Neuronal stem cell (in vitro differentiated cells): ENCODE measurements at regions not wholly inside any gene's neighbourhood (a gene's known extent, or its start where the extent isn't known, plus 50 kb on each side); places are given as distances from the start of the nearest gene placed in this dataset.

Source experiments
- DNase-seq: peaks from one replicate; pipeline ENCODE4 v3.0.0-alpha.2; 2013; ENCODE audit warnings: low spot score
- H2AFZ ChIP-seq: one replicate; pipeline ENCODE4 v1.6.1; 2013; ENCODE audit warnings: mild to moderate bottlenecking, low read length, inconsistent platforms
- H2AK5ac ChIP-seq: 2 replicates; pipeline ENCODE4 v1.6.1; 2013; ENCODE audit warnings: low read depth, mild to moderate bottlenecking, inconsistent platforms, low read length, moderate library complexity, mixed read lengths
- H2BK120ac ChIP-seq: 2 replicates; pipeline ENCODE4 v1.6.1; 2013; ENCODE audit warnings: low read depth, mild to moderate bottlenecking, inconsistent platforms, low read length, moderate library complexity, mixed read lengths
- H2BK12ac ChIP-seq: one replicate; pipeline ENCODE4 v1.6.1; 2013; ENCODE audit warnings: low read length, inconsistent platforms
- H2BK15ac ChIP-seq: 2 replicates; pipeline ENCODE4 v1.6.1; 2013; ENCODE audit warnings: mild to moderate bottlenecking, low read length, inconsistent platforms, mixed read lengths
- H2BK5ac ChIP-seq: one replicate; pipeline ENCODE4 v1.6.1; 2013; ENCODE audit warnings: inconsistent platforms, mild to moderate bottlenecking, low read length, moderate library complexity
- H3K14ac ChIP-seq: one replicate; pipeline ENCODE4 v1.6.1; 2013; ENCODE audit warnings: low read length, inconsistent platforms
- H3K18ac ChIP-seq: 2 replicates; pipeline ENCODE4 v1.6.1; 2013; ENCODE audit warnings: low read length, inconsistent platforms
- H3K23ac ChIP-seq: 2 replicates; pipeline ENCODE4 v1.6.1; 2013; ENCODE audit warnings: low read depth, mild to moderate bottlenecking, mixed read lengths, low read length, inconsistent platforms; ENCODE audit not compliant: poor library complexity
- H3K27ac ChIP-seq: replicated peaks from 3 replicates; pipeline ENCODE4 v1.5.1; 2013; ENCODE audit warnings: low read length, inconsistent platforms
- H3K27me3 ChIP-seq, 3 experiments: 2 replicates each; pipeline ENCODE4 v1.6.1; 2013; ENCODE audit warnings: low read length in 3 of 3, mild to moderate bottlenecking in 2 of 3, inconsistent platforms in 1 of 3, low read depth in 1 of 3, mixed read lengths in 1 of 3, moderate library complexity in 1 of 3; ENCODE audit not compliant: control insufficient read depth in 3 of 3, insufficient read depth in 3 of 3
- H3K36me3 ChIP-seq, 2 donors: replicated peaks in 1 of 2; 2 replicates each; pipeline ENCODE4 v1.6.1; 2013; ENCODE audit warnings: low read length in 2 of 2; ENCODE audit not compliant: control insufficient read depth in 2 of 2, insufficient read depth in 2 of 2
- H3K4ac ChIP-seq: 2 replicates; pipeline ENCODE4 v1.6.1; 2013; ENCODE audit warnings: inconsistent platforms, mild to moderate bottlenecking, low read length, moderate library complexity
- H3K4me1 ChIP-seq, 2 donors: 1 replicate in 1 of 2; 2 replicates in 1 of 2; pipeline ENCODE4 v1.6.1; 2013; ENCODE audit warnings: low read length in 2 of 2, low read depth in 1 of 2; ENCODE audit not compliant: control insufficient read depth in 2 of 2, insufficient read depth in 1 of 2
- H3K4me2 ChIP-seq: one replicate; pipeline ENCODE4 v1.6.1; 2013; ENCODE audit warnings: mild to moderate bottlenecking, low read length, inconsistent platforms; ENCODE audit not compliant: insufficient read depth, poor library complexity, severe bottlenecking
- H3K4me3 ChIP-seq, 2 donors: 2 replicates each; pipeline ENCODE4 v1.5.1; 2013; ENCODE audit warnings: low read length in 2 of 2, mild to moderate bottlenecking in 2 of 2, inconsistent platforms in 1 of 2, moderate library complexity in 1 of 2
- H3K79me1 ChIP-seq: one replicate; pipeline ENCODE4 v1.6.1; 2013; ENCODE audit warnings: low read depth, mild to moderate bottlenecking, inconsistent platforms, low read length, moderate library complexity
- H3K9ac ChIP-seq: one replicate; pipeline ENCODE4 v1.6.1; 2013; ENCODE audit warnings: mild to moderate bottlenecking, low read depth, low read length, inconsistent platforms; ENCODE audit not compliant: poor library complexity
- H3K9me3 ChIP-seq, 2 donors: replicated peaks in 1 of 2; 2 replicates each; pipeline versions ENCODE3 to v1.6.1; 2013; ENCODE audit warnings: low read length in 2 of 2, mild to moderate bottlenecking in 2 of 2, inconsistent platforms in 1 of 2, low read depth in 1 of 2, mixed read lengths in 1 of 2, moderate library complexity in 1 of 2; ENCODE audit not compliant: control insufficient read depth in 2 of 2, insufficient read depth in 1 of 2
- H4K8ac ChIP-seq: one replicate; pipeline ENCODE4 v1.6.1; 2013; ENCODE audit warnings: low read depth, mild to moderate bottlenecking, inconsistent platforms, low read length, moderate library complexity
- H4K91ac ChIP-seq: one replicate; pipeline ENCODE4 v1.6.1; 2013; ENCODE audit warnings: low read length, low read depth, mild to moderate bottlenecking, inconsistent platforms; ENCODE audit not compliant: poor library complexity
- WGBS, 2 donors: extraction: QIAGEN DNeasy Blood & Tissue Kit; methylation state at CpG; one replicate each; pipeline ENCODE4 v1.1.7; 2013; ENCODE audit warnings: missing lambda C conversion rate in 2 of 2, mixed read lengths in 1 of 2; ENCODE audit not compliant: insufficient read length in 2 of 2, insufficient replicate concordance in 1 of 2; ENCODE audit errors: extremely low coverage in 2 of 2; 5-methylcytosine and 5-hydroxymethylcytosine counted together

- Histone ChIP-seq H3K4ac (no peak overlapping the region), H3K4me3 (no peak overlapping the region), H2BK15ac (no peak overlapping the region), H3K36me3 (no peaks in the 10 kb centered on the region), H3K14ac (no peak overlapping the region), H2AK5ac (no peak overlapping the region), H2BK12ac (no peak overlapping the region), H3K9me3 (peaks cover 0 to 4% of the 10 kb centered on the region in 2 donors), H4K8ac (no peak overlapping the region), H3K27ac (no peak overlapping the region), H3K4me2 (no peak overlapping the region), H2BK120ac (no peak overlapping the region), H3K9ac (no peak overlapping the region), H2BK5ac (no peak overlapping the region), H2AFZ (no peak overlapping the region), H3K18ac (no peak overlapping the region), H4K91ac (no peak overlapping the region), H3K4me1 (peaks cover 1 to 11% of the 10 kb centered on the region in 2 donors), H3K23ac (no peak overlapping the region), H3K27me3 (no peaks in the 10 kb centered on the region), H3K79me1 (no peaks in the 10 kb centered on the region)
- no CpG with 5 or more reads among the region's 2 CpGs for WGBS, 2 donors
- no peak for DNase-seq
Measured at GRCh38 chr2:176567361-176567760, 298.1 kb downstream of the MTX2 start.

DNA sequence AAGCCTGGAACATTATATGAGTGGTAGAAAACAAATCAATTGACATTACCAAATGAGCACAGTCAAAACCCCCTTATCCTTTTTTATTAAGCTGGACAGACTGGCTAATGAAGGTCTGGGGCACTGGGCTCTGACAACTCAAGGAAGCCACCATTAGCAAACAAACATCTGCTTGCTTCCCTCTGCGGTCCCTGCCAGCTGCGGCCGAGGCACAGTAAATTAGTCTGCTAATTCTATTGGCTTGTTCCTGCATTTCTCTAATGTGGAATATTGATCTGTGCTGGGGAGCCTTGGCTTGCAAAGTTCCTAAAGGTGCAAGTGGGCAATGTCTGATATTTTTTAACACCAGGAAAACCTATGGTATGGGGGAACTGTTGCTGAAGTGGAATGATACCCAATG is 300.3 kb downstream of the MTX2 start:
- Histone ChIP-seq H2BK120ac (no peak overlapping the region), H3K27ac (no peak overlapping the region), H3K79me1 (no peaks in the 10 kb centered on the region), H4K8ac (no peak overlapping the region), H4K91ac (no peak overlapping the region), H2BK5ac (no peak overlapping the region), H3K4me3 (no peak overlapping the region), H2BK12ac (no peak overlapping the region), H3K18ac (no peak overlapping the region), H3K9ac (no peak overlapping the region), H2BK15ac (no peak overlapping the region), H3K4ac (no peak overlapping the region), H3K27me3 (no peaks in the 10 kb centered on the region), H3K4me2 (no peak overlapping the region), H2AK5ac (no peak overlapping the region), H3K9me3 (peaks cover 0 to 1% of the 10 kb centered on the region in 2 donors), H2AFZ (no peak overlapping the region), H3K23ac (no peak overlapping the region), H3K4me1 (peaks cover 1 to 11% of the 10 kb centered on the region in 2 donors), H3K14ac (no peak overlapping the region), H3K36me3 (no peaks in the 10 kb centered on the region)
- DNase-seq = no peak
- WGBS, 2 donors = no CpG with 5 or more reads among the region's 3 CpGs

GRCh38 chr2:176573612-176574483 is 304.6 kb downstream of the MTX2 start:
- Histone ChIP-seq H3K79me1 (no peaks in the 10 kb centered on the region), H3K14ac (no peak overlapping the region), H3K27ac (no peak overlapping the region), H2BK5ac (no peak overlapping the region), H3K4me1 (peaks cover 0 to 2% of the 10 kb centered on the region in 2 donors), H2AFZ (no peak overlapping the region), H3K18ac (no peak overlapping the region), H3K4ac (no peak overlapping the region), H3K9ac (no peak overlapping the region), H3K36me3 (no peaks in the 10 kb centered on the region), H3K4me2 (no peak overlapping the region), H4K8ac (no peak overlapping the region), H3K27me3 (no peaks in the 10 kb centered on the region), H4K91ac (no peak overlapping the region), H2AK5ac (no peak overlapping the region), H2BK12ac (no peak overlapping the region), H3K9me3 (no peaks in the 10 kb centered on the region), H2BK120ac (no peak overlapping the region), H2BK15ac (no peak overlapping the region), H3K23ac (no peak overlapping the region), H3K4me3 (no peak overlapping the region)
- no CpG with 5 or more reads among the region's 4 CpGs for WGBS, 2 donors
- DNase-seq = no peak

- DNase-seq = no peak
- no peak overlapping the region for H2BK15ac ChIP-seq
- H3K23ac ChIP-seq = no peak overlapping the region
- H3K79me1 ChIP-seq = no peaks in the 10 kb centered on the region
- no peak overlapping the region for H3K4ac ChIP-seq
- H2BK5ac ChIP-seq = no peak overlapping the region
- no peak overlapping the region for H3K27ac ChIP-seq
- no peak overlapping the region for H2BK120ac ChIP-seq
- no peak overlapping the region for H3K14ac ChIP-seq
- no peak overlapping the region for H3K4me3 ChIP-seq
- peaks cover 0 to 2% of the 10 kb centered on the region in 2 donors for H3K4me1 ChIP-seq
- no peaks in the 10 kb centered on the region for H3K27me3 ChIP-seq
- no peak overlapping the region for H2BK12ac ChIP-seq
- H3K9me3 ChIP-seq = no peaks in the 10 kb centered on the region
- no peaks in the 10 kb centered on the region for H3K36me3 ChIP-seq
- H2AFZ ChIP-seq = no peak overlapping the region
- H2AK5ac ChIP-seq = no peak overlapping the region
- no peak overlapping the region for H4K8ac ChIP-seq
- no peak overlapping the region for H3K9ac ChIP-seq
- no peak overlapping the region for H4K91ac ChIP-seq
- H3K18ac ChIP-seq = no peak overlapping the region
- no CpG with 5 or more reads among the region's 9 CpGs for WGBS, 2 donors
- no peak overlapping the region for H3K4me2 ChIP-seq
Measured at GRCh38 chr2:176574484-176575236, 305.4 kb downstream of the MTX2 start.
